ENCODE measurements at regions not wholly inside any gene's neighbourhood (a gene's known extent, or its start where the extent isn't known, plus 50 kb on each side); places are given as distances from the start of the nearest gene placed in this dataset.

GRCh38 chr5:74422030-74422429 is 218.5 kb downstream of the ENC1 start:
- no peak for DNase-seq

GRCh38 chr5:74421377-74421776 is 219.2 kb downstream of the ENC1 start:
- DNase-seq = no peak

GRCh38 chr5:74420947-74421346 is 219.6 kb downstream of the ENC1 start:
- no peak for DNase-seq

DNA sequence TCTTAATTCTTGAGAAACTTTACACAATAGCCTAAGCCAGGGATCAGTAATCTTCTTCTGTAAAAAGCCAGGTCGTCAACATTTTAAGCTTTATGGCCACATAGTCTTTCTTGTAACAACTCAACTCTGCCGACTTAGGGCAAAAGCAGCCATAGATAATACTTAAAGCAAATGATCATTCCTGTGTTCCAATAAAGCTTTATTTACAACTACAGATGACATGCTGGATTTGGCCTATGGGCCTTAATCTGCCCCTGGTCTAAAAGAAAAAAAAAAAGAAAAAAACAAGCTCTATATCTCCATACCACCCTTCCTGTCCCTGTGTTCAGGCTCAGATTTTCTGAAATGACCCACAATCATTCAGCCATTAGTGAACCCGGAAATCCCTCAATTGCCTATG is 220.3 kb downstream of the ENC1 start:
- no peak for DNase-seq

- DNase-seq = no peak
These were observed 221.1 kb downstream of the ENC1 start for GRCh38 chr5:74419468-74419867.

DNA sequence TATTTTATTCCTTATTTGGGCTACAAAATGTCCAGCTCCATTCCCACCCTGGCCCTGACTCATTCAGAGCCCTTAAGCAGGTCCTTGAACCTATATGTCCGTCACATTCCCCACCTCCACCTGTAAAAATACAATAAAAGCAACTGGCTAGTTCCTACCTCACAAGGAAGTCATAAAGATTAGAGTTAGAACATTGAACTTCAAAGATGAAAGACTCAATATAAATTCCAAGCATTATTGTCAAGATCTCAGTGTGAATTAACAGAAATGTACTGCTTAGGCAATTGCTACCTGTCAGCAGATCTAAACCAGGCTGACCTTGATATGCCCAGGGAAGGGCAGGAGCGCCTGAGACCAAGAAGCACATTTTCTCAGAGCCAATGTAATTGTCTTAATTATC is 221.8 kb downstream of the ENC1 start:
- no peak for DNase-seq

GRCh38 chr5:74418261-74418660 is 222.3 kb downstream of the ENC1 start:
- DNase-seq = no peak

DNA sequence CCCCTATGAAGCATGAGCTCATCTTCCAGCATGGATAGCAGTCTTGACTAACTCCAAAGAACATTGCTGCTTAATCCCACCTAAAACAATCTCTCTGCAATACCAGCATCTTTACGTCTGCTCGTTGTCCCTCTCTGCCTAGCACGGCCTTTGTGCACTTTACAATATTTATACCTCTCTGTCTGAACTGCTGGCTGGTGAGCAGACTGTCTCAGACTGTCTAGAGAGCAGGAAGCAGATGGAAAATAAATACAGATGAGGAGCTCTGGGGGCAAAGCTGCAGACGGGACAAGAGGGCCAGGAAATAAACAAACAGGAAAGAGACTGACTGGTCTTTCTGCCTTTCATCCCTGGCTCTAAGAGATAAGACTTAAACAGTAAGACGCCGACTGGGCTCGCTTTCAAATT is 224.8 kb downstream of the ENC1 start:
- no peak for DNase-seq

DNA sequence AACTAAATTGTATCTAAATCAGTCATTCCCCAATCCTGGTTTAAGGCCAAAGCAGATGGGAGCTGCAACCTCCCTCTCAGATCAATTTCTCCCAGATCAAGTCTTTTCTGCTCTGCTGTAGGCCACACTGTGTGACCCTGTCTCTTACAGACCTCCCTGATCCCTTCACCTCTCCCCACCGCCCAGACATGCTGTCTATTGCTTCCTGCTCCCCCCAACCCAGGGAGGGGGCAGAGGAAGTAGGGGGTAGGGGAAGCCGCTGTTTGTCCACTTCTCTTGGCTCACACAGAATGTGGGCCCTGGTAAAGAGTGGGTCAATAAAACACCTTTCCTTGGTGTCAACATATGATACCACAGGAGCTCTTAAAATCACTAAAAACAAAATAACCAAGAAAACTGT is 226.3 kb downstream of the ENC1 start:
- no peak for DNase-seq

- DNase-seq = no peak
These were observed 227.0 kb downstream of the ENC1 start for GRCh38 chr5:74413403-74414048.

DNA sequence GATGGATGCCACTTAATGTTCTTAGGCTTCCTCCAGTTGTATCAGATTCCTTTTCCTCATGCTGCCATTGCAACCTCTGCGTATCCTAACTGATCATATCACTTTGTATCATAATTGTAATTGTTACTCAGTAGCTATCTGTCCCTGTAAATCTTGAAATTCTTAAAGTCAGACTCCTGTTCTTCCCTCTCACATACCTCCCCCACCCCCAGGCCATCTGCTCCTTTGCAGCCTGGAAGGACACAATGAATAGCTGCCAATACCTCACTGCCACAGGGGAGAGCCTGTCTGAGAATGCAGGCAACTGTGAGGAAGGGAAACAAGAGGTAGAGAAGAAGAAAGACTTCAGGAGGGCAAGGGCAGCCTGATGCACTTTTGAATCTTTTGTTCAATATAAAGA is 228.5 kb downstream of the ENC1 start:
- no peak for DNase-seq

- DNase-seq = no peak
These were observed 230.8 kb downstream of the ENC1 start for GRCh38 chr5:74409712-74410111.

DNA sequence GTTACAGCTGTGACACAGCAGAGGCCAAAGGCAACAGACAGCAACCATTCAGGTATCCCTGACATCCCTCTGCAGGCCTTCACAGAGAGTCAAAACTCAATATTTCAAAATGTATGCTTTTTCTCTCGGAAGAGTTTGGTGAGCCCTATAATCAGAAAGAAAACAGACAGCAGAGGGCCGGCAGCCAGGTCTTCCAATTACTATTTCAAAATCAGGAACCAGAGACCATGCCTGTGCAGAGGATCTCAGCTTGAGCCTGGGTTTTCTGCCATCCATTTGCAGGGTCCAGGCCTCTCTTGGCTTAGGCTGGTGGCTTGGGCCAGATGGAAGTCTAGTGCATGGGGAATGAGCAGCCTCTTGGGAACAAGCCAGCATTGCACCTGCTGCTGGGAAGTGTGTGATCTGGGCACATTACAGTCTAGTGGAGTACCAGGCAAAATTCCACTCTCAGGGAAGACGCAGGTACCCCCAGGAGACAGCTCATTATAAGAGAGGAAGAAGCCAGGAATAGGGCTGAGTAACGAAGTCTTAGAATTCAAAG is 231.3 kb downstream of the ENC1 start:
- no peak for DNase-seq

DNA sequence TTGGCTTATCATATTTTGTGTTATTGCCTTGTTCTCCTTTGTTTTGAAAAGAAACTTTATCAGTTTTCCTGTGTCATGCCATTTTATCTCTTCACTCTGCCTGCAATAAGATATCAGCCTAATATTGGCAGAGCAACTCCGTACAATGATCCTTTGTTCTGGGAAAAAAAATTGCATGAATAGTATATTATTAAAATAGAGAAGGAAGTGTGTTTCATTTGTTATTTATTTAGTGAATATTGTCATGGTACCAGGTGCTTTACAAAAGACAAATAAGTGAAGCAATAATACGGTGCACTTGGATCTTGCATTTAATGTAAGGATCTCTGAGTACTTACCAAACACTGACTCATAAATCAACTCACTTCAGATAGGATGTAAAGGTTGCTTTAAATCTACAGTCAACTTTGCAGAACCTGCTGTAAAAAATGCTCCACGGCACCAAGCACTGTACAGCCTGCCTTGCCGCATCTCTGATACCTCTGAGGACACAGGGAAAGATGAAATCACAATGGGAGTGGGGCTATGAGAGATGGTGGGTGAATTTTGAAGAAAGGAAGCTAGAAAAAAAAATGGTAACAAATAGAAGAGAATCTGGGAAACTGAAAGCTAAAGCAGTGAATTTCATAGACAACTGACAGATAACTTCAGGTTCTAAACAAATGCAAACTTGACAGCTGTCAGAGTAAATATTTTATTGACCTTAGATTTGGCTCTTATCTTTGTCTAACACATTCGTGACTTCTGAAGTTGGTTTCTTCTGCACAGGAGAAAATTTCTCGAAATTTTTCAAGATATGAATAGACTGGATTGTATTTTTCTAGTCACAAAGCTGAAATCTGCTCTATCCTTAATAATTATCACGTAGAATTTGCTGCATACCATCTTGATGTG is 232.1 kb downstream of the ENC1 start:
- DNase-seq = no peak

DNA sequence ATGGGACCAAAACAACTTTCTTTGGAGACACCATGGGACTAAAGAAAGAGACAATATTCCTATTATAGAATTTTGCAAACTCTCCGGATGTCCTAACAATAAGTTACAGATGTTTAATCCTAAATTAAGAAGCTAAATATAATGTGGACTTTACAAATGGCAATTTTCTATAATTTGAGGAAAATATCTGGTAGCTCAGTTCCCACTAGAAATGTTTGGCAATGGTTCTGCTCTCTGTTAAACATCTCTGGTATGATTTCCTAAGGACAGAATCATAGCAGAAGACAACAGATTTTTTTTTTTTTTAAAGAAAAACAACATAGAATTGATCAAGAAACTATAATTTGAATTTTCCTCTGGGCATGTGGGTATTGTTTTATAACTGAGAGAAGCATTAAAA is 232.8 kb downstream of the ENC1 start:
- DNase-seq = no peak

- no peak for DNase-seq
These were observed 233.7 kb downstream of the ENC1 start for GRCh38 chr5:74406844-74407243.

DNA sequence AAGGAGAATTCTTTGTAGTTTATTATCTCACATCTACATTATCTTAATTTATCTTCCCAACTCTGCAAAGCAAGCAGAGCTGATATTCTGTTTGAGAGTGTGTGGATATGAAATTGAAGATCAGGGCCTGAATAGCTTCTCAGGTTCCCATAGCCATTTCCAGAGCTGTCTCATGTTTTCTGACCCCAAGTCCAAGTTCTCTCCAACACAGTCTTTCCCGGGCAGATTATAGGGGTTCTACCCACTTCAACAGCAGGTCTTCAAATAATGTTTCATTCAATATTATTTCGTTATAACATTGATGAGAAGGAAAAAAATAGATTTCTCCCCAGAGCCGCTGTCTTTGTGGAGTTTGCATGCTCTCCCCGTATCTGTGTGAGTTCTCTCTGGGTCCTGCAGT is 234.9 kb downstream of the ENC1 start:
- no peak for DNase-seq

DNA sequence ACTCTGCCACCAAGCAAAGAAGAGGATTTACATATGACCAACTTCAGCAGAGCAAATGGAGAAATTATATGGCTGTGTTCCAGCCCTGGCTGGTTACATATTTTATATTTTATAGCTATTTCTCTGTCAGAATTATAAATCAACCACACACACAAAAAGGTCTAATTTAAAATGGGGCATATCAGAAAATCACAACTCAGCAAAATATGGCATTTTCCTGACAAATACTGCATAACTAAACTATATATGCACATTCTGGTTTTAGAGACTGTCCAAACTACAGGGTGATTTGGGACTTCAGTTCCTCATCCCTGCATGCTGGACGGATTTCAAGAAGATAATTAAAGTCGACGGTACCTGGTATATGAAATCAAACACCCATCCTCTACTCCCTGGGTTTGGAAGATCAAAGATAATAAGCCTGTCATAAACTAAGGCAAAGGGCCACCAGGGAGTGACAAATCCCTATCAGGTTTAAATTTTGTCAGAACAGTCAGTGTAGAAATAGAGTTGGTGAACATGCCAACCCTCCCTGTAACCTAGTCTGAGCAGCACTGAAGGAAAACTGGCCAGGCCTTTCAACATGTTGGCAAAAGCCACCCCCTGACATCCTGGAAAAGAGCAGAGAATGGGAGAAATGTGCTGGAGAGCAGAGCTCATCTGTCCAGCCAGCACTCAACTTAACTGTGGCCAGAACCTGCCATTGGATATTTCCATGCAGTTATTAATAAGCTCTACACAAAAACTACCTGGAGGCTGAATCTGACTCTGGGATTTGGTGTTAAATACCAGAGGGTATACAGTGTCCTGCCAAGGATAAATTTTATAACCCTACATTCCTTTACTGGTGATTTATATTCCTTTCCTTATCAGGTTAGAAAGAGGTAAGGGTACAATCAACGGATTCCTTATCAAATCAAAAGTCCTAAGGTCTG is 235.7 kb downstream of the ENC1 start:
- DNase-seq = peak; percentile 66

DNA sequence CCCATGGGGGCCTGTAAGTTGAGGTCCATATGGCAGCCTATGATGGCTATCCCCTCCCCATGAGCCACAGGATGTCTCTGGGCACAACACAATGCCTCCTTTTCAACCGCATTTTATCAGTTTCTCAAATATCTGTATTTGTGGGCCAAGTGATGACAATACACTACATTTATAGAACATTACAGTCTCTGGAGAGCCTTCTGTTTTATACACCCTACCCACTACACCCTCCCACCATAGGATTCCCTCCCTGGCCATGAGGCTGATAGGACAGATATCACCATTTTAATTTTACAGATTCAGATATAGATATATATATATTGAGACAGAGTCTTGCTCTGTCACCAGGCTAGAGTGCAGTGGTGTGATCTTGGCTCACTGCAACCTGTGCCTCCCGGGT is 236.8 kb downstream of the ENC1 start:
- DNase-seq = no peak

GRCh38 chr5:74402553-74402952 is 238.0 kb downstream of the ENC1 start:
- no peak for DNase-seq

DNA sequence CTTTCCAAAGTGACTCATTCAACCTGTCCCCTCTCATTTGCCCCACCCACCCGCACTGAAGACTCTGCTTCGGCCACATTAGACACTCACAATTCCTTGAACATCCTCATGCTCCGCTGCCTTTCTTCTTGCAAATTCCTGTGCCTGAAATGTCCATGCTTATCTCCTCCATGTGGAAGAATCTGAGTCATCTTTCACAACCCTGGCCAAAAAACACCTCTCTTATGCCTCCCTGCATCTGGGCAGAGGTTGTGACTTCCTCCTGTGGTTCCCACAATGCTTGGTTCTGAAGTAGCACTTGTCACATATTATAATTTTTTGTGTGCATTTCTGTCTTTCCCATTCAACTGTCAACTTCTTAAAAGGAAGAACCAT is 238.6 kb downstream of the ENC1 start:
- DNase-seq = no peak

GRCh38 chr5:74401281-74401945 is 239.1 kb downstream of the ENC1 start:
- no peak for DNase-seq

GRCh38 chr5:74400067-74400466 is 240.5 kb downstream of the ENC1 start:
- DNase-seq = no peak
